HepG2 (cell line): ENCODE measurements at regions not wholly inside any gene's neighbourhood (a gene's known extent, or its start where the extent isn't known, plus 50 kb on each side); places are given as distances from the start of the nearest gene placed in this dataset.

Source experiments
- FIP1L1 ChIP-seq: fragments of 200-400 bp; formaldehyde crosslinking; IDR thresholded peaks from 2 replicates; pipeline ENCODE4 v1.6.1; 2018; ENCODE audit warnings: low read depth, mild to moderate bottlenecking, low read length, moderate library complexity, borderline replicate concordance; ENCODE audit not compliant: insufficient read depth
- FOXO1 ChIP-seq: sonication (generic); formaldehyde crosslinking; IDR thresholded peaks from 2 replicates; pipeline ENCODE4 v1.4.0; 2020; ENCODE audit warnings: missing genetic modification reagents
- RAD21 ChIP-seq: fragments of 450-650 bp; formaldehyde crosslinking; IDR thresholded peaks from 2 replicates; pipeline ENCODE4 v1.5.0; 2020; ENCODE audit warnings: mild to moderate bottlenecking
- TMF1 ChIP-seq: sonication (generic); formaldehyde crosslinking; IDR thresholded peaks from 2 replicates; pipeline ENCODE4 v1.8.1; 2022; ENCODE audit warnings: low read depth, missing genetic modification reagents
- ZBTB1 ChIP-seq: sonication (generic); formaldehyde crosslinking; IDR thresholded peaks from 2 replicates; pipeline ENCODE4 v1.4.0; 2020; ENCODE audit warnings: missing genetic modification reagents, borderline replicate concordance
- TF ChIP-seq, protein P1 (sequence below): sonication (generic); formaldehyde crosslinking; IDR thresholded peaks from 2 replicates; pipeline ENCODE4 v1.4.0; 2020; ENCODE audit warnings: missing genetic modification reagents, borderline replicate concordance
- TF ChIP-seq, protein P2 (sequence below): sonication (generic); formaldehyde crosslinking; IDR thresholded peaks from 2 replicates; pipeline ENCODE4 v1.5.0; 2020; ENCODE audit warnings: mild to moderate bottlenecking, missing genetic modification reagents, moderate library complexity
- TF ChIP-seq, protein P3 (sequence below): sonication (generic); formaldehyde crosslinking; IDR thresholded peaks from 2 replicates; pipeline ENCODE4 v1.4.0; 2020; ENCODE audit warnings: mild to moderate bottlenecking, low read depth, missing genetic modification reagents

DNA sequence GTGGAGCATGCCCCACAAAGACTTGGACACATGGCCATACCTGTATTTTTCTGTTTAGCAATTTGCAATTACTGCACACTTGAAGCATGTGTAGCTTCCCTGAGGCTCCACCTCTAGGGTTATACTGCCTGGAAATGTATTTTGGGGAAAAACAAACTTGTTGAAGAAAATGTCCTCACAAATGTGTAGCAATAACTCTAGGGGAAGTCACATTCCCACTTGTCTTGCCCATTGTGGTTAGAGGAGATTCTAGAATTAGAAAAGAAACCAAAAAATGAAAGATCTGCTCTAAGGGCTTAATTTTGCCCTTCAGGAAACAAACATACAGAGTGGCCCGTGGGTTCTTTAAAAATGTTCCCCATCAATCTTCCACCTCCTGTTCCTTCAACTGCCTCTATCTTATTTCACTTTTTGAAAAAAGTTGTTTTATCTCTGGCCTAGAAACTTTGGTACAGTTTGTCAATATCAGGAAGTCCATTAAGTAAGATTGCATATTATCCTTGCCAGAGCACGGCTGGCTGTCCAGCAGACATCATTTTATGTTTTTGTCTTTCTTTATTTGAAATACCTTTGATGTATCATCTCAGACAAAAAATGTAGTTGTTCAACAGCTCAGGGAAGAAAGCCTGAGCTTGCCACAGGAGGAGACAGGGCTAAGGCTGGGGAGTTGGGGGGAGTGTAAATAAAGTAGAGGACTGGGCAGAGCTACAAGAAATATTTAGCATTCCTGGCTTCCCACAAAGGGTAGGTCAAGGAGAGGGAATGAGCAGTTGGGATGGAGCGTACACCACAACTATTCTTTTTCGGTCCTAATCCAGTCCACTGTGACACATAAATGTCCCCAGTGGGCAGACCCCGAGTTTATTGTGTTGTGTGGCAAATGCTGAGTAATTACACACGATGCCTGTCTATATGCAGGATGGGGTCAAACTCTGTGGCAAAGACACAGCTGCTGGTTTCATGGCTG lies 96.8 kb upstream of the CDC42EP3 start (continued):
- TF ChIP-seq FIP1L1 (no peak), TMF1 (no peak), ZBTB1 (no peak), RAD21 (CRISPR knock-in tag) (no peak), FOXO1 (CRISPR knock-in tag) (no peak)
- TF ChIP-seq, protein P1, sequence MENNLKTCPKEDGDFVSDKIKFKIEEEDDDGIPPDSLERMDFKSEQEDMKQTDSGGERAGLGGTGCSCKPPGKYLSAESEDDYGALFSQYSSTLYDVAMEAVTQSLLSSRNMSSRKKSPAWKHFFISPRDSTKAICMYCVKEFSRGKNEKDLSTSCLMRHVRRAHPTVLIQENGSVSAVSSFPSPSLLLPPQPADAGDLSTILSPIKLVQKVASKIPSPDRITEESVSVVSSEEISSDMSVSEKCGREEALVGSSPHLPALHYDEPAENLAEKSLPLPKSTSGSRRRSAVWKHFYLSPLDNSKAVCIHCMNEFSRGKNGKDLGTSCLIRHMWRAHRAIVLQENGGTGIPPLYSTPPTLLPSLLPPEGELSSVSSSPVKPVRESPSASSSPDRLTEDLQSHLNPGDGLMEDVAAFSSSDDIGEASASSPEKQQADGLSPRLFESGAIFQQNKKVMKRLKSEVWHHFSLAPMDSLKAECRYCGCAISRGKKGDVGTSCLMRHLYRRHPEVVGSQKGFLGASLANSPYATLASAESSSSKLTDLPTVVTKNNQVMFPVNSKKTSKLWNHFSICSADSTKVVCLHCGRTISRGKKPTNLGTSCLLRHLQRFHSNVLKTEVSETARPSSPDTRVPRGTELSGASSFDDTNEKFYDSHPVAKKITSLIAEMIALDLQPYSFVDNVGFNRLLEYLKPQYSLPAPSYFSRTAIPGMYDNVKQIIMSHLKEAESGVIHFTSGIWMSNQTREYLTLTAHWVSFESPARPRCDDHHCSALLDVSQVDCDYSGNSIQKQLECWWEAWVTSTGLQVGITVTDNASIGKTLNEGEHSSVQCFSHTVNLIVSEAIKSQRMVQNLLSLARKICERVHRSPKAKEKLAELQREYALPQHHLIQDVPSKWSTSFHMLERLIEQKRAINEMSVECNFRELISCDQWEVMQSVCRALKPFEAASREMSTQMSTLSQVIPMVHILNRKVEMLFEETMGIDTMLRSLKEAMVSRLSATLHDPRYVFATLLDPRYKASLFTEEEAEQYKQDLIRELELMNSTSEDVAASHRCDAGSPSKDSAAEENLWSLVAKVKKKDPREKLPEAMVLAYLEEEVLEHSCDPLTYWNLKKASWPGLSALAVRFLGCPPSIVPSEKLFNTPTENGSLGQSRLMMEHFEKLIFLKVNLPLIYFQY = no peak
- TF ChIP-seq, protein P2, sequence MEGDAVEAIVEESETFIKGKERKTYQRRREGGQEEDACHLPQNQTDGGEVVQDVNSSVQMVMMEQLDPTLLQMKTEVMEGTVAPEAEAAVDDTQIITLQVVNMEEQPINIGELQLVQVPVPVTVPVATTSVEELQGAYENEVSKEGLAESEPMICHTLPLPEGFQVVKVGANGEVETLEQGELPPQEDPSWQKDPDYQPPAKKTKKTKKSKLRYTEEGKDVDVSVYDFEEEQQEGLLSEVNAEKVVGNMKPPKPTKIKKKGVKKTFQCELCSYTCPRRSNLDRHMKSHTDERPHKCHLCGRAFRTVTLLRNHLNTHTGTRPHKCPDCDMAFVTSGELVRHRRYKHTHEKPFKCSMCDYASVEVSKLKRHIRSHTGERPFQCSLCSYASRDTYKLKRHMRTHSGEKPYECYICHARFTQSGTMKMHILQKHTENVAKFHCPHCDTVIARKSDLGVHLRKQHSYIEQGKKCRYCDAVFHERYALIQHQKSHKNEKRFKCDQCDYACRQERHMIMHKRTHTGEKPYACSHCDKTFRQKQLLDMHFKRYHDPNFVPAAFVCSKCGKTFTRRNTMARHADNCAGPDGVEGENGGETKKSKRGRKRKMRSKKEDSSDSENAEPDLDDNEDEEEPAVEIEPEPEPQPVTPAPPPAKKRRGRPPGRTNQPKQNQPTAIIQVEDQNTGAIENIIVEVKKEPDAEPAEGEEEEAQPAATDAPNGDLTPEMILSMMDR (CRISPR knock-in tag) = no peak
- TF ChIP-seq, protein P3, sequence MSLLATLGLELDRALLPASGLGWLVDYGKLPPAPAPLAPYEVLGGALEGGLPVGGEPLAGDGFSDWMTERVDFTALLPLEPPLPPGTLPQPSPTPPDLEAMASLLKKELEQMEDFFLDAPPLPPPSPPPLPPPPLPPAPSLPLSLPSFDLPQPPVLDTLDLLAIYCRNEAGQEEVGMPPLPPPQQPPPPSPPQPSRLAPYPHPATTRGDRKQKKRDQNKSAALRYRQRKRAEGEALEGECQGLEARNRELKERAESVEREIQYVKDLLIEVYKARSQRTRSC (CRISPR knock-in tag) = no peak
